GM21576 (cell line): ENCODE measurements at regions not wholly inside any gene's neighbourhood (a gene's known extent, or its start where the extent isn't known, plus 50 kb on each side); places are given as distances from the start of the nearest gene placed in this dataset.

Experiments used
- ATAC-seq: cut with Tn5 transposase; IDR thresholded peaks from one replicate; pipeline ENCODE4 v1.9.1; 2021; ENCODE audit warnings: mild to moderate bottlenecking, moderate library complexity; ENCODE audit not compliant: unreplicated experiment

- no peak for ATAC-seq
Measured at GRCh38 chr2:184472481-184472880, 125.8 kb upstream of the ZNF804A start.

- ATAC-seq = no peak
Measured at GRCh38 chr2:184481865-184482264, 116.5 kb upstream of the ZNF804A start.

DNA sequence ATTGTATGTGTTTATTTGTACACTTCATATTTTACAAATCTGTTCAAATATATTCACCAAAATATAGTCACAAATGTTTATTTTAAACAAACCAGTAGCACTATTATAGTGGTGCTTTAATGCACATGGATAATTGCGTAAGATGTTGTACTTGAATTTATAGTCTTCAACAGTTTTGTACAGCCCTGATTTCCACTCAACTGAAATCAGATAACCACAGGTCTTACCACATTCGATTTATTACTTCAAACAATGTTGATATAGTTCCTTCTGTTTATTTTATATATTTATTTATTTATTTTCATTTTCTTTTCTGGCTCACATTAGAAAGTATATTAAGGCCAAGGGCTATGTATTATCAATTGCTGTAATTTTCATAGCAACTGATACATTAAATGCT lies 99.4 kb upstream of the ZNF804A start:
- ATAC-seq = no peak

GRCh38 chr2:184504252-184504651 lies 94.1 kb upstream of the ZNF804A start:
- ATAC-seq = no peak

- ATAC-seq = no peak
Measured at GRCh38 chr2:184507254-184507653, 91.1 kb upstream of the ZNF804A start.

- no peak for ATAC-seq
Measured at GRCh38 chr2:184517402-184517801, 80.9 kb upstream of the ZNF804A start.

- ATAC-seq = no peak
Measured at GRCh38 chr2:184520441-184520840, 77.9 kb upstream of the ZNF804A start.

- no peak for ATAC-seq
Measured at GRCh38 chr2:184523732-184524131, 74.6 kb upstream of the ZNF804A start.

DNA sequence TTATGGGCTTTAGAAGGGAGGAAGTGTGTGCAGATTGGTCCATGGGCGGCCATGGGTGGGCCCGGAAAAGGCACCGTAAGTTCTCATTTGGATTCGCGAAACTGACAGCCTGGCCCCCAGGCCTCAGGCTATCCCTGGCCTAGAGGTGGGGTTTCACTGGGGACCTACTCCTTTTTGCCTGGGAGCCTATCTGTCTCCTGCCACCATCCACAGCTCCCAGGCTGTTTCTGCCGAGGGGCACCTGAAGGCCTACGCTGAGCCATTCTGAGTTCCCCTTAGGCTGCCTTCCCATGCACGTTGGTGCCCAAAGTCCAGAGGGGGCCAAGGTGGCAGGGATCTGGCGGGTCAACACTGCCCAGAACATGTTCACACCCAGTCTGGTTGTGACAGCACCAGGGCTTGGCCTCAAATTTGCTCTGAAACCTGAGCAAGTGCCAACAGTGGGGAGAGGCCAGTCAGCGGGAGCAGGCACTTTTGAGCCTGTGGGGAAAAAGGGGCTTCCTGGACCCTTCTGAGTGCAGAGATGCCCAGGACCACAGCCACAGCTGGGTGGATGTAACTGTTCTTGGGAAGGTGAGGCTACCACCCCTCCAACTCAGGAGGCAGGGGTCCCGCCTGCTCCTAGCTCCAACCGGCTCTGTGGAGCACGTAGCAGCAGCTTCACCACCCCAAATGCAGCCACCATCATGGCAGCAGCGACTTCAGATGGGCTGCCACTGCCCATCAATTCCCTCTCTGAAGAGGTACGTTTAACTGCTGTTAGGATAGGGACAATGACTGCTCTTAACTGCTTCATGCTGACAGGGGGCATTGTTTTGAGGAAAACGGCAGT lies 73.6 kb upstream of the ZNF804A start:
- ATAC-seq = no peak

DNA sequence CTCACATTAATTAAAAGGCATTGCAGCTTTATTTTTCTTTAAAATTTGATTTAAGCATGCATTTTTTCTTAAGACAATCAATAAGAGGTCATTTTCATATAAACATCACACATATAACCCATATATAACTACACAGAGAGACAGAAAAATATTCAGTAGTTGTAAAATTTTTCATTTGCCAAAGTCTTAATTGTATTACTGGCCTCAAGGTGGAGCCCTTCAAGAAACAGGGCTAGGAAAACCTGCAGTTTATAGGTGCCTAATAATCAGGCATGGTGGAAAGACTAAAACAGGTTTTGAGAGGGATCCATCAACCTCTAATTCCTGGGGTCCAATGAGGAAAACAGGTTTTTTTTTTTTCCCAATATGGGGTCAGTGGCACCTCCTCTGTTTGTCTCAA lies 71.3 kb upstream of the ZNF804A start:
- ATAC-seq = no peak

DNA sequence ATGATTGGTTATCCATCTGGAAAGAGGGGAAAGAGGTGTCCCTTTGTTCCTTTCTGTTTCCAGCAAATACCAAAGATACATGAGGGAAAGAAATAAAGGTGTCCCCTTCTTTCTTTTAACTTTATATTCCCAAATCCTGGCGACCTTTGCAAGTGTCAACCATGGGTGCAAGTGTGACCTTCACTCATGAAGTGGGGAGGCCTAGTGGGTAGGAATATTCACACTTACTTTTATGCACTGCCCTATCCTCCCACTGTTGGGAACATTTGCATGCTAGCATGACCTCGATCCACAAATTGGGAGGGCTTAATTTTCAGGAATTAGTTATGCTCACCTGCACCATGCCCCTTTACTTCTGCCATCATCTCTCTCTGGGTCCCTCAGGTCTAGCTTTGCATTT lies 70.2 kb upstream of the ZNF804A start:
- no peak for ATAC-seq

DNA sequence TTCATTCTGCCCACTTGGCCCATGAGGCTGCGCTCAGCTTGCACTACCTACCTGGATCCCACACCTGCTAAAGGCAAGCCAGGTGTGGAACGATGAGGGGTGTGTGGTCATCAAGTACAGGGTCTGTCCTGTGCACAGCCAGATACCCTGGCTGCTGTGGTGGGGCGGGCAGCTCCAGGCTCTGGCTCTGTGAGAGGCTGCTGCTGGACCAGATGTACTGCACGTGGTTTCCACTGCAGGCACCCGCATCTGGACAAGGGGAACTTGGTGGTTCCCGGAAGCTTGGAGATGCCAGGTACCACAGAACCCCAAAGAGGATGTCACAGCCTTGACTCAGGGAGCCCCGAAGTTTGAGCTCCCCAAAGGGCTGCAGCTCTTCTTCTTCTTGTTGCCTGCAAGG lies 68.1 kb upstream of the ZNF804A start:
- no peak for ATAC-seq

DNA sequence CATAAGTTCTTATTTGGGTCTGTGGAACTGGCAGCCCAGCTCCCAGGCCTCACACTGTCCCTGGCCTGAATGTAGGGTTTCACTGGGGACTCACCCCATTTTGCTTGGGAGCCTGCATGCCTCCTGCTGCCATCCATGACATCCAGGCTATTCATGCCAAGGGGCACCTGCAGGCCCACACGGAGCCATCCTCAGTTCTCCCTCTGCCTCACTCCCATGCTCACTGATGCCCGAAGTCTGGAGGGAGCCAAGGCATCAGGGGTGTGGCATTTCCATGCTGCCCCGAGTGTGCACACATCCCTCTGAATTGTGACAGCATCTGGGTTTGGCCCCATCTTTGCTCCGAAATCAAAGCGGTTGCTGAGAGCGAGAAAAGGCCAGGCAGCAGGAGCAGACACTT lies 67.4 kb upstream of the ZNF804A start:
- no peak for ATAC-seq

DNA sequence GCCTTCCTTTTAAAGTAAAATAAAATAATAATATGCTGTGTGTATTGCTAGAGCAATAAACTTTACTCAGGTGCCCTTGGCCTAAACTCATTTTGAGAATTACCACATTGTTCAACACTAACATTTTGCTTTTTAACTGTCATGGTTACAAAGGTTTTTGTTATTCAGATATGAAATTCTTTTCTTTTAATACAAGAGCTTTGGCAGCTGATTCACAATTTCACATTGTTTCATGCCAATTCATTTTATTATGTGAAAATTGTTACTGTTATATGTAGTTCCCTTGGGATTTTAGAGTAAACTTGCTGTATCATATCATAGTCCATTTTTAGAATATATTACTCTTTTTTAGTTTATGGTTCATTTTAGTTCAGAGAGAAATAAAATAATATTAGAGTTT lies 65.8 kb upstream of the ZNF804A start:
- ATAC-seq = no peak

DNA sequence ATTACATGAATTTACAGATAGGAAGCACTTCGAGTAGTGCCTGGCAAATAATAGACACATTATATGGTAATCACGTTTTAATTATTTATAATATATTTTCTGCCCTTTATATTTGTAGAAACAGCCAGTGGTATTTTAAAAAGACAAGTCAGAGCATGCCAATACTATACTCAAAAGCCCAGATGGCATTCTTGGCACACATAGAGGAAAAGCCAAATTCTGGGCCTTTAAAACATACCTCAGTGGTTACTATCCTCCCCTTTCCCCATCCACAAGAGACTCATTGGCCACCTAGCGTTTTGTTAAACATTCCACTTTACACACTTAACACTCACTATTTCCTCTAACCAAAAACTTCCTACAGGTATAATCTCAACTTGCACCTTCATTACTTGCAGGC lies 63.3 kb upstream of the ZNF804A start:
- no peak for ATAC-seq

DNA sequence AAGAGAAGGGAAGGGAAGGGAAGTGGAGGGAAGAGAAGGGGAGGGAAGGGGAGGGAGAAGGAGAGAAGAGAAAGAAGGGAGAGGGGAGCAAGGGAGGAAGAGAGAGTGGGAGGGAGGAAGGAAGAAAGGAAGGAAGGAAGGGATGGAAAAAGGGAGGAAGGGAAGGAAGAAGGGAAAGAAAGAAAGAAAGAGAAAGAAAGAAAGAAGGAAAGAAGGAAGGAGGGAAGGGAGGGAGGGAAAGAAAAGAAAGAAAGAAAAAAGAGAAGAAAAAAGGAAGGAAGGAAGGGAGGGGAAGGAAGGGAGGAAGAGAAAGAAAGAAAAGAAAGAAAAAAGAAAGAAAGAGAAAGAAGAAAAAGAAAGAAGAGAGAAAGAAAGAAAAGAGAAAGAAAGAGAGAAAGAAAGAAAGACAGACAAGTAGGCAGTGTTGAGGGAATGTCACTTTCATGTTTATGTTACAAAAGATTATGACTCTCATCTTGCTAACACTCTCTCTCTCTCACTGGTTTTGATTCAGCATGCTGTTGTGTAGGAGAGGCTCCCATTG lies 58.0 kb upstream of the ZNF804A start:
- ATAC-seq = no peak

- ATAC-seq = no peak
Measured at GRCh38 chr2:184541591-184541990, 56.7 kb upstream of the ZNF804A start.

DNA sequence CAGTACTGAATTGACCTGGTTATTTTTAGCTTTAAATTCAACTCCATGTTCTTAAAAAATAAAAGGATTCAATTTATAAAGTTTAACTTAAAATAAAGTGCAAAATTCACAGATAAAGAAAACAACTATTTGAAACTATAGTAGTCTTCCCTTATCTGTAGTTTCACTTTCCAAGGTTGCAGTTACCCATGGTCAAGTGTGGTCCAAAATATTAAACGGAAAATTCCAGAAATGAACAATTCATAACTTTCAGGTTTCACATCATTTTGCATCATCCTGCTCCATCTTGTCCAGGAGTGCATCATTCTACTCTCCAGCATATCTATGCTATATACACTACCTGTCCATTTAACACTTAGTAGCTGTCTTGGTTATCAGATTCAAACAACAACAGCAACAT lies 54.5 kb upstream of the ZNF804A start:
- no peak for ATAC-seq
